SU-DHL-6 (cell line): ENCODE measurements at regions not wholly inside any gene's neighbourhood (a gene's known extent, or its start where the extent isn't known, plus 50 kb on each side); places are given as distances from the start of the nearest gene placed in this dataset.
"Not testable (repeated sequence)": the region's sequence is repeated elsewhere in the genome, so short reads cannot be mapped to it uniquely, and the experiment has no call there.

Experiments used
- H2AFZ ChIP-seq: fragments of 200-600 bp; sonication (generic); 2 replicates; pipeline ENCODE4 v1.6.1; 2014; ENCODE audit warnings: low read depth, mild to moderate bottlenecking, moderate library complexity, mixed read lengths, antibody characterized with exemption, low read length; ENCODE audit not compliant: severe bottlenecking
- H3F3A ChIP-seq: fragments of 200-600 bp; shearing (Covaris generic); 2 replicates; pipeline ENCODE4 v1.6.0; 2016; ENCODE audit warnings: antibody characterized with exemption, mild to moderate bottlenecking; ENCODE audit not compliant: insufficient read depth
- H3K27ac ChIP-seq: fragments of 200-600 bp; sonication (generic); 2 replicates; pipeline ENCODE4 v1.5.1; 2016; ENCODE audit warnings: low read depth, mild to moderate bottlenecking, low read length, moderate library complexity, mixed read lengths
- H3K27me3 ChIP-seq: fragments of 200-600 bp; sonication (generic), shearing (Covaris generic); 2 replicates; pipeline ENCODE4 v1.6.0; 2014; ENCODE audit warnings: mild to moderate bottlenecking, low read length
- H3K36me3 ChIP-seq: fragments of 200-600 bp; sonication (generic); 2 replicates; pipeline ENCODE4 v1.6.1; 2014; ENCODE audit warnings: mild to moderate bottlenecking, low read length, mixed read lengths
- H3K4me2 ChIP-seq: fragments of 300-600, 200-600 bp; shearing (Covaris generic), sonication (generic); 2 replicates; pipeline ENCODE4 v1.6.0; 2014; ENCODE audit warnings: low read length, low read depth, mild to moderate bottlenecking; ENCODE audit not compliant: poor library complexity, severe bottlenecking
- H3K4me3 ChIP-seq: fragments of 200-600 bp; sonication (generic); 2 replicates; pipeline ENCODE4 v1.5.1; 2014; ENCODE audit warnings: antibody characterized with exemption, low read length, mild to moderate bottlenecking, mixed read lengths; ENCODE audit not compliant: insufficient read depth, poor library complexity, severe bottlenecking
- H3K79me2 ChIP-seq: fragments of 200-600 bp; sonication (generic); 2 replicates; pipeline ENCODE4 v1.6.1; 2014; ENCODE audit warnings: mild to moderate bottlenecking, low read length, moderate library complexity; ENCODE audit not compliant: insufficient read depth
- H3K9ac ChIP-seq: fragments of 200-600 bp; sonication (generic); 2 replicates; pipeline ENCODE4 v1.7.0; 2014; ENCODE audit warnings: mild to moderate bottlenecking, low read length
- H3K9me2 ChIP-seq: fragments of 200-600 bp; sonication (generic); replicated peaks from 2 replicates; pipeline ENCODE4 v1.6.1; 2014; ENCODE audit warnings: low read length; ENCODE audit not compliant: insufficient read depth
- H3K9me3 ChIP-seq: fragments of 200-600 bp; sonication (generic); 2 replicates; pipeline ENCODE4 v1.6.1; 2014; ENCODE audit warnings: low read length, mixed read lengths; ENCODE audit not compliant: insufficient read depth
- H4K20me1 ChIP-seq: fragments of 200-600 bp; sonication (generic); 2 replicates; pipeline ENCODE4 v1.6.1; 2014; ENCODE audit warnings: low read depth, mild to moderate bottlenecking, antibody characterized with exemption, low read length, moderate library complexity, mixed read lengths
- CTCF ChIP-seq: fragments of 200-600 bp; sonication (generic); IDR thresholded peaks from one replicate; pipeline ENCODE4 v1.5.1; 2017; ENCODE audit warnings: antibody characterized with exemption, mild to moderate bottlenecking, low read length, moderate library complexity; ENCODE audit not compliant: insufficient read depth, poor library complexity, severe bottlenecking
- EZH2phosphoT487 ChIP-seq: fragments of 200-600 bp; sonication (generic), shearing (Covaris generic); conservative IDR thresholded peaks from 2 replicates; pipeline ENCODE4 v1.6.1; 2018; ENCODE audit warnings: mild to moderate bottlenecking, antibody characterized with exemption, low read length, moderate library complexity, mixed read lengths

DNA sequence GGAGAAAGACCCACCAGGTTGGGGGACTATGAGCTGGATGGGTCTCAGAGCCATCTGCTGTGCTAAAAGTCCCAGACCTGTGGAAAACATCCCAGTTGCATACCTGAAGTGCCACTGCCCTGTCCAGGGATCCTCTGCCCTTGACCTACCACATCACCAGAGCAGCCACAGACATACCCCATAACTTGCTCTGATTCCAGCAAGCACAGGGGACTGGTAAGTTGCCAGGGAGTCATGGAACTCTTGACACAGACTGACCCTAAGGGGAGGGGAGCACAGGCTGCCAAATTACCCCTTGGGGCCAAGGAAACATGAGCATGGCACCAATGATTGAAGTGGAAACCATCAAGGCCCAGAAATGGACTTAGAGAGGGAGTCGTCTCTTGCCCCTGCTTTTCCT lies 1335.1 kb upstream of the ALCAM start:
- H3K9ac ChIP-seq, result no peak overlapping the region
- H3K9me2 ChIP-seq, result no peaks in the 10 kb centered on the region
- no peaks in the 10 kb centered on the region for H3K36me3 ChIP-seq
- no peak overlapping the region for H3K4me2 ChIP-seq
- no peaks in the 10 kb centered on the region for H3K27me3 ChIP-seq
- no peak overlapping the region for H3K27ac ChIP-seq
- H4K20me1 ChIP-seq, result no peaks in the 10 kb centered on the region
- H3K79me2 ChIP-seq, result no peaks in the 10 kb centered on the region
- H3F3A ChIP-seq, result no peaks in the 10 kb centered on the region
- H2AFZ ChIP-seq, result no peak overlapping the region
- TF ChIP-seq CTCF, result no peak
- no peak for TF ChIP-seq EZH2phosphoT487
- H3K4me3 ChIP-seq, result no peak overlapping the region
- no peaks in the 10 kb centered on the region for H3K9me3 ChIP-seq

DNA sequence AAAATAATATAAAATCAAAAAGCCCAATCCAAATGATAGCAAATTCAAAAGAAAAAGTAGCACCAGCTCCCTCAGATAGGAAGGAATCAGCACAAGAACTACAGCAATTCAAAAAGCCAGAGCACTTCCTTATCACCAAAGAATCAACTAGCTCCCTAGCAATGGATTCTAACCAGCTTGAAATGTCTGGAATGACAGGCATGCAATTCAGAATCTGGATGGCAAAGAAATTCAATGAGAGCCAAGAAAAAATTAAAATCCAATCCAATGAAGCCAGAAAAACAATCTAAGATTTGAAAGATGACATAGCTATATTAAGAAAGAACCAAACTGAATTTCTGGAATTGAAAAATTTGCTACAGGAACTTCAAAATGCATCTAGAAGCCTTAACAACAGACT lies 1334.4 kb upstream of the ALCAM start:
- Histone ChIP-seq H3K9ac (no peak overlapping the region), H3K27ac (no peak overlapping the region), H3F3A (no peaks in the 10 kb centered on the region), H3K9me3 (no peaks in the 10 kb centered on the region), H3K4me3 (no peak overlapping the region), H3K4me2 (no peak overlapping the region), H3K9me2 (no peaks in the 10 kb centered on the region), H3K27me3 (no peaks in the 10 kb centered on the region), H2AFZ (no peak overlapping the region), H4K20me1 (no peaks in the 10 kb centered on the region), H3K79me2 (no peaks in the 10 kb centered on the region), H3K36me3 (no peaks in the 10 kb centered on the region)
- TF ChIP-seq EZH2phosphoT487, result no peak

DNA sequence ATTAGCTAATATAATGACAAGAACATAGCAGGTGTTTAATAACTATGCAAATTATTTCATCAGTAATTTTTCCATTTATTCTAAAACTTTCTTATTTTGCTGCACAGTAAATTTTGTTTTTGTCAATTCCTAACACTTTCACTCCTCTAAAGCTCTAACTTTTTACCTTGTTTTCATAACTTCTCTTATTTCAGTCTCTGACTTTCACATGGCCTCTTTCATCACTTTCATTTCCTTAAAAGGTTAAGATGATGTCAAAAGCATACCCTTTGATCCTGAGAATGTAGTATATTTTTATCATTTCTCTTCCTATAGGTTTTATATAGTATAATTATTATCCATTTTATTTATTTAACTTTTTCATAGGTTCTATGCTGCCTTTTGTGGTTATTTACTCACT lies 1325.8 kb upstream of the ALCAM start:
- no peaks in the 10 kb centered on the region for H3K27me3 ChIP-seq
- H3K9ac ChIP-seq, result no peak overlapping the region
- no peaks in the 10 kb centered on the region for H3K9me2 ChIP-seq
- peak overlapping the region; percentile 22 for H3K4me2 ChIP-seq
- H3K9me3 ChIP-seq, result no peaks in the 10 kb centered on the region
- peak overlapping the region; percentile 24 for H3K27ac ChIP-seq
- no peaks in the 10 kb centered on the region; the same call in 1 of the 2 replicates for H3F3A ChIP-seq
- TF ChIP-seq CTCF, result no peak
- no peak for TF ChIP-seq EZH2phosphoT487
- peak overlapping the region; percentile 14 for H2AFZ ChIP-seq
- H3K79me2 ChIP-seq, result no peaks in the 10 kb centered on the region
- H3K4me3 ChIP-seq, result no peak overlapping the region
- no peaks in the 10 kb centered on the region for H4K20me1 ChIP-seq
- H3K36me3 ChIP-seq, result no peaks in the 10 kb centered on the region

- not testable (repeated sequence) for H3K4me3 ChIP-seq, H3K27ac ChIP-seq, H3K27me3 ChIP-seq, H3K9ac ChIP-seq, H3K36me3 ChIP-seq, H3K4me2 ChIP-seq, H3K9me3 ChIP-seq, H4K20me1 ChIP-seq, H2AFZ ChIP-seq, H3K9me2 ChIP-seq, H3F3A ChIP-seq, H3K79me2 ChIP-seq
Observed at GRCh38 chr3:104043001-104043543, 1323.6 kb upstream of the ALCAM start.
